SK-N-SH treated with all-trans-retinoic acid at 6 μM for 48 hours (cell line): ENCODE measurements at regions not wholly inside any gene's neighbourhood (a gene's known extent, or its start where the extent isn't known, plus 50 kb on each side); places are given as distances from the start of the nearest gene placed in this dataset.

Experiments
- ARNTL ChIP-seq: fragments of 450-650 bp; formaldehyde crosslinking; IDR thresholded peaks from 2 replicates; pipeline ENCODE4 v1.5.0; 2020; ENCODE audit warnings: low read depth, mild to moderate bottlenecking, moderate library complexity, borderline replicate concordance
- CREB5 ChIP-seq: fragments of 250-450 bp; sonication (Bioruptor Pico); IDR thresholded peaks from 2 replicates; pipeline ENCODE4 v1.5.1; 2020; ENCODE audit warnings: low read depth, mild to moderate bottlenecking, moderate library complexity
- ESRRG ChIP-seq: fragments of 250-450 bp; sonication (Bioruptor Pico); IDR thresholded peaks from 2 replicates; pipeline ENCODE4 v1.6.1; 2021; ENCODE audit warnings: mild to moderate bottlenecking
- PATZ1 ChIP-seq: fragments of 250-450 bp; sonication (Bioruptor Pico); IDR thresholded peaks from 2 replicates; pipeline ENCODE4 v1.8.0; 2020; ENCODE audit warnings: mild to moderate bottlenecking, moderate library complexity, borderline replicate concordance
- TOX ChIP-seq: fragments of 250-450 bp; sonication (Bioruptor Pico); IDR thresholded peaks from 2 replicates; pipeline ENCODE4 v1.8.0; 2021; ENCODE audit warnings: mild to moderate bottlenecking, moderate library complexity, borderline replicate concordance
- ZC3H10 ChIP-seq: fragments of 250-450 bp; sonication (Bioruptor Pico); IDR thresholded peaks from 2 replicates; pipeline ENCODE4 v1.5.1; 2021; ENCODE audit warnings: mild to moderate bottlenecking, moderate library complexity
- ZNF70 ChIP-seq: fragments of 450-650 bp; formaldehyde crosslinking; IDR thresholded peaks from 2 replicates; pipeline ENCODE4 v1.5.0; 2020; ENCODE audit warnings: mild to moderate bottlenecking, moderate library complexity
- ZNF8 ChIP-seq: fragments of 450-650 bp; formaldehyde crosslinking; IDR thresholded peaks from 2 replicates; pipeline ENCODE4 v1.5.0; 2020; ENCODE audit warnings: mild to moderate bottlenecking, moderate library complexity

DNA sequence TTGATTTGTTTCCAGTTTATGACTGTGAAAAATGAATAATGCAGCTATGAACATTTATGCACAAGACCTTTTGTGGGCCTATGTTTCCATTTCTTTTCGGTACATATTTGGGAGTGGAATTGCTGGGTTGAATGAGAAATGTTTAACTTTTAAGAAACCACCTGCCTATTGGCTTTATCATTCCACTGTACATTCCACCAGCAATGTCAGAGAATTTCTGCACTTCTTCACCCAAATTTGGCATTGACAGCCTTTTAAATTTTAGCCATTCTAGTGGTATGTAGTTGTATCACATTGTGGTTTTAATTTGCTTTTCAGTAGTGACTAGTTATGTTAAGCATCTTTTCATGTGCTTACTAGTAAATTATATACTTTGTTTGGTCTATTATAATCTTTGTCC, 317.0 kb upstream of the TMTC1 start:
- TF ChIP-seq PATZ1 (CRISPR knock-in tag) (no peak), ESRRG (CRISPR knock-in tag) (no peak), ZC3H10 (CRISPR knock-in tag) (no peak), CREB5 (CRISPR knock-in tag) (no peak), ARNTL (CRISPR knock-in tag) (no peak), ZNF70 (CRISPR knock-in tag) (no peak), TOX (no peak), ZNF8 (CRISPR knock-in tag) (no peak)
